Endothelial cell of umbilical vein (primary cell): ENCODE measurements at regions not wholly inside any gene's neighbourhood (a gene's known extent, or its start where the extent isn't known, plus 50 kb on each side); places are given as distances from the start of the nearest gene placed in this dataset.

ENCODE experiments used
- BruUV-seq: library from RNA; stranded (reverse); fragments of 400-500 nt; replicated peaks from 2 replicates; lab custom pipeline; 2021; lab: Mats Ljungman, UMichigan
- CTCF ChIA-PET: fragments of 300-600, 350-600 bp; sonication (Branson Sonifier 250); formaldehyde crosslinking; loops from one replicate; lab custom pipeline; 2021; ENCODE audit warnings: antibody characterized with exemption, inconsistent platforms; lab: Charles Lee
- POLR2A ChIA-PET: fragments of 300-600, 350-600 bp; sonication (Branson Sonifier 250); formaldehyde crosslinking; loops from one replicate; lab custom pipeline; 2021; ENCODE audit warnings: antibody characterized with exemption, inconsistent platforms; lab: Charles Lee
- DNase-seq: peaks from one replicate; pipeline ENCODE4 v3.0.0-alpha.2; 2011; ENCODE audit warnings: low read depth, low spot score
- FAIRE-seq: peaks from 2 replicates; lab custom pipeline; 2011; peaks lifted over from hg19 to GRCh38; lab: Jason Lieb, UNC
- H2AFZ ChIP-seq: 2 replicates; pipeline ENCODE4 v1.6.0; 2012; ENCODE audit warnings: low read depth, low read length, control low read depth, inconsistent platforms
- H3K27ac ChIP-seq: 2 replicates; pipeline ENCODE4 v1.5.1; 2011; ENCODE audit warnings: low read depth, mild to moderate bottlenecking, control low read depth, low read length, moderate library complexity; ENCODE audit not compliant: insufficient read depth
- H3K27me3 ChIP-seq, 2 experiments: 2 replicates each; pipeline versions ENCODE4 v1.6.0 to v1.6.1; 2011; ENCODE audit warnings: low read length in 2 of 2, mixed read lengths in 1 of 2; ENCODE audit not compliant: control insufficient read depth in 2 of 2, insufficient read depth in 2 of 2
- H3K36me3 ChIP-seq, 2 experiments: 2 replicates in 1 of 2; 3 replicates in 1 of 2; pipeline ENCODE4 v1.5.1; 2011; ENCODE audit warnings: low read length in 2 of 2, mild to moderate bottlenecking in 1 of 2, moderate library complexity in 1 of 2; ENCODE audit not compliant: control insufficient read depth in 2 of 2, insufficient read depth in 2 of 2; ENCODE audit errors: extremely low read depth in 1 of 2
- H3K4me1 ChIP-seq: 3 replicates; pipeline ENCODE4 v1.5.1; 2011; ENCODE audit warnings: mild to moderate bottlenecking, low read length; ENCODE audit not compliant: control insufficient read depth, insufficient read depth; ENCODE audit errors: extremely low read depth
- H3K4me2 ChIP-seq: 2 replicates; pipeline ENCODE4 v1.6.1; 2011; ENCODE audit warnings: low read length, control low read depth, mixed read lengths; ENCODE audit not compliant: insufficient read depth
- H3K4me3 ChIP-seq, 3 experiments: fragments of 200-600 bp in 1 of 3; sonication (generic), shearing (Covaris generic) in 1 of 3; replicated peaks in 1 of 3; 2 replicates each; pipeline ENCODE4 v1.5.1; 2011 to 2016; ENCODE audit warnings: control low read depth in 3 of 3, low read length in 3 of 3, mild to moderate bottlenecking in 2 of 3, inconsistent platforms in 1 of 3, low read depth in 1 of 3, moderate library complexity in 1 of 3; ENCODE audit not compliant: insufficient read depth in 1 of 3
- H3K79me2 ChIP-seq: 2 replicates; pipeline ENCODE4 v1.6.0; 2012; ENCODE audit warnings: low read length, inconsistent platforms; ENCODE audit not compliant: control insufficient read depth, insufficient read depth
- H3K9ac ChIP-seq: replicated peaks from 2 replicates; pipeline ENCODE3; 2011; ENCODE audit warnings: low read length, control low read depth; ENCODE audit not compliant: insufficient read depth; ENCODE audit errors: extremely low read depth
- H3K9me1 ChIP-seq: replicated peaks from 3 replicates; pipeline ENCODE4 v1.6.0; 2011; ENCODE audit warnings: mild to moderate bottlenecking, low read length; ENCODE audit not compliant: control insufficient read depth, insufficient read depth; ENCODE audit errors: extremely low read depth
- H3K9me3 ChIP-seq: replicated peaks from 2 replicates; pipeline ENCODE4 v1.5.1; 2012; ENCODE audit warnings: low read length, inconsistent platforms; ENCODE audit not compliant: control insufficient read depth, insufficient read depth
- H4K20me1 ChIP-seq: replicated peaks from 2 replicates; pipeline ENCODE3; 2011; ENCODE audit warnings: mild to moderate bottlenecking, low read length; ENCODE audit not compliant: control insufficient read depth, insufficient read depth; ENCODE audit errors: extremely low read depth
- FOS ChIP-seq: IDR thresholded peaks from 2 replicates; pipeline ENCODE4 v1.6.1; 2011; ENCODE audit warnings: mild to moderate bottlenecking, low read length, moderate library complexity, borderline replicate concordance; ENCODE audit not compliant: insufficient read depth
- JUN ChIP-seq: IDR thresholded peaks from 2 replicates; pipeline ENCODE4 v1.6.1; 2011; ENCODE audit warnings: borderline replicate concordance, low read depth; ENCODE audit not compliant: insufficient read length, insufficient read depth
- MYC ChIP-seq: IDR thresholded peaks from one replicate; pipeline ENCODE4 v1.6.1; 2011; ENCODE audit warnings: mild to moderate bottlenecking, low read depth, low read length
- POLR2A ChIP-seq: IDR thresholded peaks from 2 replicates; pipeline ENCODE4 v1.6.1; 2012; ENCODE audit warnings: low read depth, mild to moderate bottlenecking, control low read depth, low read length
- POLR2AphosphoS5 ChIP-seq: IDR thresholded peaks from 2 replicates; pipeline ENCODE4 v1.6.1; 2012; ENCODE audit warnings: low read depth, mild to moderate bottlenecking, control low read depth, low read length, moderate library complexity; ENCODE audit not compliant: insufficient read depth
- dilution Hi-C: fragments of 300-500 bp; cut with MboI; formaldehyde crosslinking; loops from one replicate; pipeline ENCODE4 v1.15.0; 2019; ENCODE audit warnings: low sequenced_read_pairs; ENCODE audit not compliant: extremely low pct_ligation_motif_present
- intact Hi-C: fragments of 100-400 bp; cut with micrococcal nuclease; formaldehyde crosslinking; loops from one replicate; pipeline ENCODE4 v1.10.0; 2022
- TF ChIP-seq, protein P1 (sequence below), 2 donors: IDR thresholded peaks; 1 replicate in 1 of 2; 2 replicates in 1 of 2; pipeline ENCODE4 v1.5.1; 2011; ENCODE audit warnings: low read length in 2 of 2, mild to moderate bottlenecking in 2 of 2, moderate library complexity in 2 of 2, control low read depth in 1 of 2, inconsistent platforms in 1 of 2, low read depth in 1 of 2; ENCODE audit not compliant: insufficient read depth in 1 of 2; ENCODE audit errors: extremely low read depth in 1 of 2
- TF ChIP-seq, protein P2 (sequence below): IDR thresholded peaks from 2 replicates; pipeline ENCODE4 v1.6.1; 2011; ENCODE audit not compliant: insufficient read depth, insufficient read length

DNA sequence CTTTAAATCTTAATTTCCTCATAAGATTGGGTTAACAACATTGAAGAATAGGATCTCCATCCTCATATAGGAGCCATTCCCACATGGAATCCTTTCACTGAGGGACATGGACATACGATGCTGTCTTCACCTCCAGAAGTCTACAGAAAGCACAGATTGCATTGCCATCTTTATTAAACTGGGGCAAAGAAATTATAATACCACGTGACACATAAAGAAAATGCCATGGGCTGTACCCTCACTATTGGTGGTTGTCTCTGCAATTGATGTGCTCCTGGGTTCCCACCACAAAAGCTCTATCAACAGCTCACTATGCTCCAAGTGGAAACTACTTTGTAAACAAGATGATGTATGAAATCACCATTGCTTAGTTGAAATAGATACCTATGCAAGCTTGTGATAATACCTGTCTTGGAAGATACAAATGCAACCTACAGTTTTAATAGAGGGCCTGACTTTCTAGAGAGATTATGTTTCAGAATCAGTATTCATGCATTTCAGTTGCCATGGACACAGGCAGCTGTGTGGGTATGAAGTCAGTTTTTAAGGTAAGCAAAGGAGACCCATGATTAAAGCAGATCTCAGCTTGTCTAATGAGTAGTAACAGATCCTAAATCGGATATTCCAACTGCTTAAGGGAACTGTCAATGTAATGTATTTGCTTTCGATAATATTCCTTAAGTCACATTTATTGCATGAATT is 337.0 kb downstream of the RAD51AP2 start:
- no peaks in the 10 kb centered on the region for H4K20me1 ChIP-seq
- no peaks in the 10 kb centered on the region for H3K9me1 ChIP-seq
- no peak overlapping the region for H3K4me2 ChIP-seq
- ChIA-PET POLR2A (no interaction called here), CTCF (no interaction called here)
- no peak overlapping the region for H3K9ac ChIP-seq
- H3K79me2 ChIP-seq = no peaks in the 10 kb centered on the region
- BruUV-seq = no TSS peak
- H3K4me3 ChIP-seq = no peak overlapping the region
- H3K27ac ChIP-seq = no peak overlapping the region
- no peaks in the 10 kb centered on the region for H3K27me3 ChIP-seq
- no peak overlapping the region for H2AFZ ChIP-seq
- TF ChIP-seq MYC (no peak), POLR2AphosphoS5 (no peak), POLR2A (no peak), FOS (no peak), JUN (no peak)
- TF ChIP-seq, protein P1, sequence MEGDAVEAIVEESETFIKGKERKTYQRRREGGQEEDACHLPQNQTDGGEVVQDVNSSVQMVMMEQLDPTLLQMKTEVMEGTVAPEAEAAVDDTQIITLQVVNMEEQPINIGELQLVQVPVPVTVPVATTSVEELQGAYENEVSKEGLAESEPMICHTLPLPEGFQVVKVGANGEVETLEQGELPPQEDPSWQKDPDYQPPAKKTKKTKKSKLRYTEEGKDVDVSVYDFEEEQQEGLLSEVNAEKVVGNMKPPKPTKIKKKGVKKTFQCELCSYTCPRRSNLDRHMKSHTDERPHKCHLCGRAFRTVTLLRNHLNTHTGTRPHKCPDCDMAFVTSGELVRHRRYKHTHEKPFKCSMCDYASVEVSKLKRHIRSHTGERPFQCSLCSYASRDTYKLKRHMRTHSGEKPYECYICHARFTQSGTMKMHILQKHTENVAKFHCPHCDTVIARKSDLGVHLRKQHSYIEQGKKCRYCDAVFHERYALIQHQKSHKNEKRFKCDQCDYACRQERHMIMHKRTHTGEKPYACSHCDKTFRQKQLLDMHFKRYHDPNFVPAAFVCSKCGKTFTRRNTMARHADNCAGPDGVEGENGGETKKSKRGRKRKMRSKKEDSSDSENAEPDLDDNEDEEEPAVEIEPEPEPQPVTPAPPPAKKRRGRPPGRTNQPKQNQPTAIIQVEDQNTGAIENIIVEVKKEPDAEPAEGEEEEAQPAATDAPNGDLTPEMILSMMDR (IDR thresholded peaks at IDR 0.05; ENCODE audit: extremely low read depth in 1 of 2, insufficient read depth in 1 of 2, low read depth in 1 of 2, low read length in 2 of 2) = no peak
- TF ChIP-seq, protein P2, sequence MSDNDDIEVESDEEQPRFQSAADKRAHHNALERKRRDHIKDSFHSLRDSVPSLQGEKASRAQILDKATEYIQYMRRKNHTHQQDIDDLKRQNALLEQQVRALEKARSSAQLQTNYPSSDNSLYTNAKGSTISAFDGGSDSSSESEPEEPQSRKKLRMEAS = no peak
- FAIRE-seq = no peak
- H3K9me3 ChIP-seq = no peaks in the 10 kb centered on the region
- intact Hi-C loops = no loop called here
- dilution Hi-C loops = no loop called here
- H3K36me3 ChIP-seq = no peaks in the 10 kb centered on the region
- no peaks in the 10 kb centered on the region for H3K4me1 ChIP-seq
- DNase-seq = no peak
